Endothelial cell of umbilical vein (primary cell): ENCODE measurements at regions not wholly inside any gene's neighbourhood (a gene's known extent, or its start where the extent isn't known, plus 50 kb on each side); places are given as distances from the start of the nearest gene placed in this dataset.

Experiments
- BruUV-seq: library from RNA; stranded (reverse); fragments of 400-500 nt; replicated peaks from 2 replicates; lab custom pipeline; 2021; lab: Mats Ljungman, UMichigan
- CTCF ChIA-PET: fragments of 300-600, 350-600 bp; sonication (Branson Sonifier 250); formaldehyde crosslinking; loops from one replicate; lab custom pipeline; 2021; ENCODE audit warnings: antibody characterized with exemption, inconsistent platforms; lab: Charles Lee
- POLR2A ChIA-PET: fragments of 300-600, 350-600 bp; sonication (Branson Sonifier 250); formaldehyde crosslinking; loops from one replicate; lab custom pipeline; 2021; ENCODE audit warnings: antibody characterized with exemption, inconsistent platforms; lab: Charles Lee
- DNase-seq: peaks from one replicate; pipeline ENCODE4 v3.0.0-alpha.2; 2011; ENCODE audit warnings: low read depth, low spot score
- FAIRE-seq: peaks from 2 replicates; lab custom pipeline; 2011; peaks lifted over from hg19 to GRCh38; lab: Jason Lieb, UNC
- H2AFZ ChIP-seq: 2 replicates; pipeline ENCODE4 v1.6.0; 2012; ENCODE audit warnings: low read depth, low read length, control low read depth, inconsistent platforms
- H3K27ac ChIP-seq: 2 replicates; pipeline ENCODE4 v1.5.1; 2011; ENCODE audit warnings: low read depth, mild to moderate bottlenecking, control low read depth, low read length, moderate library complexity; ENCODE audit not compliant: insufficient read depth
- H3K27me3 ChIP-seq, 2 experiments: 2 replicates each; pipeline versions ENCODE4 v1.6.0 to v1.6.1; 2011; ENCODE audit warnings: low read length in 2 of 2, mixed read lengths in 1 of 2; ENCODE audit not compliant: control insufficient read depth in 2 of 2, insufficient read depth in 2 of 2
- H3K36me3 ChIP-seq, 2 experiments: 2 replicates in 1 of 2; 3 replicates in 1 of 2; pipeline ENCODE4 v1.5.1; 2011; ENCODE audit warnings: low read length in 2 of 2, mild to moderate bottlenecking in 1 of 2, moderate library complexity in 1 of 2; ENCODE audit not compliant: control insufficient read depth in 2 of 2, insufficient read depth in 2 of 2; ENCODE audit errors: extremely low read depth in 1 of 2
- H3K4me1 ChIP-seq: 3 replicates; pipeline ENCODE4 v1.5.1; 2011; ENCODE audit warnings: mild to moderate bottlenecking, low read length; ENCODE audit not compliant: control insufficient read depth, insufficient read depth; ENCODE audit errors: extremely low read depth
- H3K4me2 ChIP-seq: 2 replicates; pipeline ENCODE4 v1.6.1; 2011; ENCODE audit warnings: low read length, control low read depth, mixed read lengths; ENCODE audit not compliant: insufficient read depth
- H3K4me3 ChIP-seq, 3 experiments: fragments of 200-600 bp in 1 of 3; sonication (generic), shearing (Covaris generic) in 1 of 3; replicated peaks in 1 of 3; 2 replicates each; pipeline ENCODE4 v1.5.1; 2011 to 2016; ENCODE audit warnings: control low read depth in 3 of 3, low read length in 3 of 3, mild to moderate bottlenecking in 2 of 3, inconsistent platforms in 1 of 3, low read depth in 1 of 3, moderate library complexity in 1 of 3; ENCODE audit not compliant: insufficient read depth in 1 of 3
- H3K79me2 ChIP-seq: 2 replicates; pipeline ENCODE4 v1.6.0; 2012; ENCODE audit warnings: low read length, inconsistent platforms; ENCODE audit not compliant: control insufficient read depth, insufficient read depth
- H3K9ac ChIP-seq: replicated peaks from 2 replicates; pipeline ENCODE3; 2011; ENCODE audit warnings: low read length, control low read depth; ENCODE audit not compliant: insufficient read depth; ENCODE audit errors: extremely low read depth
- H3K9me1 ChIP-seq: replicated peaks from 3 replicates; pipeline ENCODE4 v1.6.0; 2011; ENCODE audit warnings: mild to moderate bottlenecking, low read length; ENCODE audit not compliant: control insufficient read depth, insufficient read depth; ENCODE audit errors: extremely low read depth
- H3K9me3 ChIP-seq: replicated peaks from 2 replicates; pipeline ENCODE4 v1.5.1; 2012; ENCODE audit warnings: low read length, inconsistent platforms; ENCODE audit not compliant: control insufficient read depth, insufficient read depth
- H4K20me1 ChIP-seq: replicated peaks from 2 replicates; pipeline ENCODE3; 2011; ENCODE audit warnings: mild to moderate bottlenecking, low read length; ENCODE audit not compliant: control insufficient read depth, insufficient read depth; ENCODE audit errors: extremely low read depth
- CTCF ChIP-seq, 2 donors: IDR thresholded peaks; 1 replicate in 1 of 2; 2 replicates in 1 of 2; pipeline ENCODE4 v1.5.1; 2011; ENCODE audit warnings: low read length in 2 of 2, mild to moderate bottlenecking in 2 of 2, moderate library complexity in 2 of 2, control low read depth in 1 of 2, inconsistent platforms in 1 of 2, low read depth in 1 of 2; ENCODE audit not compliant: insufficient read depth in 1 of 2; ENCODE audit errors: extremely low read depth in 1 of 2
- EZH2 ChIP-seq: IDR thresholded peaks from 2 replicates; pipeline ENCODE4 v1.6.1; 2012; ENCODE audit warnings: borderline replicate concordance, low read depth, mild to moderate bottlenecking, moderate library complexity, low read length, inconsistent platforms; ENCODE audit not compliant: severe bottlenecking
- FOS ChIP-seq: IDR thresholded peaks from 2 replicates; pipeline ENCODE4 v1.6.1; 2011; ENCODE audit warnings: mild to moderate bottlenecking, low read length, moderate library complexity, borderline replicate concordance; ENCODE audit not compliant: insufficient read depth
- GATA2 ChIP-seq: IDR thresholded peaks from 2 replicates; pipeline ENCODE4 v1.7.0; 2011; ENCODE audit warnings: low read depth, mild to moderate bottlenecking, moderate library complexity, mixed read lengths, low read length; ENCODE audit not compliant: insufficient read length, insufficient read depth
- JUN ChIP-seq: IDR thresholded peaks from 2 replicates; pipeline ENCODE4 v1.6.1; 2011; ENCODE audit warnings: borderline replicate concordance, low read depth; ENCODE audit not compliant: insufficient read length, insufficient read depth
- MAX ChIP-seq: IDR thresholded peaks from 2 replicates; pipeline ENCODE4 v1.6.1; 2011; ENCODE audit not compliant: insufficient read depth, insufficient read length
- MYC ChIP-seq: IDR thresholded peaks from one replicate; pipeline ENCODE4 v1.6.1; 2011; ENCODE audit warnings: mild to moderate bottlenecking, low read depth, low read length
- POLR2A ChIP-seq: IDR thresholded peaks from 2 replicates; pipeline ENCODE4 v1.6.1; 2012; ENCODE audit warnings: low read depth, mild to moderate bottlenecking, control low read depth, low read length
- POLR2AphosphoS5 ChIP-seq: IDR thresholded peaks from 2 replicates; pipeline ENCODE4 v1.6.1; 2012; ENCODE audit warnings: low read depth, mild to moderate bottlenecking, control low read depth, low read length, moderate library complexity; ENCODE audit not compliant: insufficient read depth
- dilution Hi-C: fragments of 300-500 bp; cut with MboI; formaldehyde crosslinking; loops from one replicate; pipeline ENCODE4 v1.15.0; 2019; ENCODE audit warnings: low sequenced_read_pairs; ENCODE audit not compliant: extremely low pct_ligation_motif_present
- intact Hi-C: fragments of 100-400 bp; cut with micrococcal nuclease; formaldehyde crosslinking; loops from one replicate; pipeline ENCODE4 v1.10.0; 2022

GRCh38 chr5:17989567-17990563 is 355.6 kb downstream of the TAF11L14 start:
- Histone ChIP-seq H3K4me2 (no peak overlapping the region), H3K9me3 (no peaks in the 10 kb centered on the region), H3K9me1 (no peaks in the 10 kb centered on the region), H3K36me3 (no peaks in the 10 kb centered on the region), H3K27ac (no peak overlapping the region), H3K4me3 (no peak overlapping the region), H3K79me2 (no peaks in the 10 kb centered on the region), H3K4me1 (no peaks in the 10 kb centered on the region), H4K20me1 (no peaks in the 10 kb centered on the region), H3K27me3 (no peaks in the 10 kb centered on the region), H3K9ac (no peak overlapping the region), H2AFZ (no peak overlapping the region)
- no peak for TF ChIP-seq POLR2AphosphoS5
- no peak for TF ChIP-seq POLR2A
- TF ChIP-seq CTCF (IDR thresholded peaks at IDR 0.05; ENCODE audit: extremely low read depth in 1 of 2, insufficient read depth in 1 of 2, low read depth in 1 of 2, low read length in 2 of 2): no peak
- no peak for TF ChIP-seq FOS
- TF ChIP-seq EZH2: no peak
- TF ChIP-seq GATA2: no peak
- TF ChIP-seq MYC: no peak
- no peak for TF ChIP-seq JUN
- no peak for TF ChIP-seq MAX
- DNase-seq: no peak
- dilution Hi-C loops (no loop called here), intact Hi-C loops (no loop called here)
- ChIA-PET CTCF (interaction anchor here (1.6 kb wide), 1 partner anchor 16 kb away, joined by 4 read pairs; no protein-coding TSS in a partner anchor), POLR2A (no interaction called here)
- BruUV-seq: no TSS peak
- FAIRE-seq: no peak
